ENCODE measurements at regions not wholly inside any gene's neighbourhood (a gene's known extent, or its start where the extent isn't known, plus 50 kb on each side); places are given as distances from the start of the nearest gene placed in this dataset.
"Not testable (repeated sequence)": the region's sequence is repeated elsewhere in the genome, so short reads cannot be mapped to it uniquely, and the experiment has no call there.

GRCh38 chr2:242089213-242089549 is 219.7 kb downstream of the RTP5 start:
- ATAC-seq; CTCF ChIA-PET; H3K27ac Mint-ChIP-seq; H3K9me3 Mint-ChIP-seq (ENCODE audit: insufficient read depth); POLR2A ChIA-PET; DNase-seq; H3K36me3 Mint-ChIP-seq (ENCODE audit: low read depth); H3K27me3 Mint-ChIP-seq (ENCODE audit: low read depth): not testable (repeated sequence)
- Mint-ChIP-seq H3K4me1 (ENCODE audit: low read depth) (peaks cover 18% of the 10 kb centered on the region), H3K4me3 (peak overlapping the region; percentile 78)

GRCh38 chr2:242097278-242097677 is 227.7 kb downstream of the RTP5 start:
- H3K4me1 Mint-ChIP-seq (ENCODE audit: low read depth); H3K4me3 Mint-ChIP-seq; H3K27ac Mint-ChIP-seq; ATAC-seq; DNase-seq; POLR2A ChIA-PET; H3K9me3 Mint-ChIP-seq (ENCODE audit: insufficient read depth); H3K27me3 Mint-ChIP-seq (ENCODE audit: low read depth); CTCF ChIA-PET; H3K36me3 Mint-ChIP-seq (ENCODE audit: low read depth): not testable (repeated sequence)

GRCh38 chr2:242098034-242098433 is 228.5 kb downstream of the RTP5 start:
- ChIA-PET CTCF (no interaction called here), POLR2A (no interaction called here)
- H3K9me3 Mint-ChIP-seq (ENCODE audit: insufficient read depth), result no peaks in the 10 kb centered on the region
- H3K36me3 Mint-ChIP-seq (ENCODE audit: low read depth), result peaks cover 5% of the 10 kb centered on the region
- no peak overlapping the region for H3K4me3 Mint-ChIP-seq
- H3K27me3 Mint-ChIP-seq (ENCODE audit: low read depth), result no peaks in the 10 kb centered on the region
- DNase-seq (no peak), ATAC-seq (no peak)
- H3K27ac Mint-ChIP-seq, result no peak overlapping the region
- H3K4me1 Mint-ChIP-seq (ENCODE audit: low read depth), result no peaks in the 10 kb centered on the region

GRCh38 chr2:242098445-242099128 is 229.1 kb downstream of the RTP5 start:
- ChIA-PET CTCF (no interaction called here), POLR2A (no interaction called here)
- no peak for ATAC-seq
- Mint-ChIP-seq H3K4me3 (no peak overlapping the region), H3K27ac (no peak overlapping the region), H3K27me3 (ENCODE audit: low read depth) (no peaks in the 10 kb centered on the region), H3K36me3 (ENCODE audit: low read depth) (peaks cover 5% of the 10 kb centered on the region), H3K4me1 (ENCODE audit: low read depth) (no peaks in the 10 kb centered on the region), H3K9me3 (ENCODE audit: insufficient read depth) (no peaks in the 10 kb centered on the region)
- no peak for DNase-seq

- H3K4me1 Mint-ChIP-seq (ENCODE audit: low read depth); H3K27me3 Mint-ChIP-seq (ENCODE audit: low read depth); H3K36me3 Mint-ChIP-seq (ENCODE audit: low read depth); CTCF ChIA-PET; ATAC-seq; H3K27ac Mint-ChIP-seq; DNase-seq; H3K9me3 Mint-ChIP-seq (ENCODE audit: insufficient read depth); POLR2A ChIA-PET; H3K4me3 Mint-ChIP-seq: not testable (repeated sequence)
These were observed 233.6 kb downstream of the RTP5 start for GRCh38 chr2:242103093-242103492.

GRCh38 chr2:242104202-242104956 is 234.8 kb downstream of the RTP5 start:
- POLR2A ChIA-PET; H3K4me1 Mint-ChIP-seq (ENCODE audit: low read depth); DNase-seq; H3K27ac Mint-ChIP-seq; H3K9me3 Mint-ChIP-seq (ENCODE audit: insufficient read depth); H3K4me3 Mint-ChIP-seq; ATAC-seq; H3K27me3 Mint-ChIP-seq (ENCODE audit: low read depth); H3K36me3 Mint-ChIP-seq (ENCODE audit: low read depth); CTCF ChIA-PET: not testable (repeated sequence)

GRCh38 chr2:242107065-242107464 is 237.5 kb downstream of the RTP5 start:
- not testable (repeated sequence) for ATAC-seq; H3K4me1 Mint-ChIP-seq (ENCODE audit: low read depth); H3K27ac Mint-ChIP-seq

GRCh38 chr2:242108797-242109500 is 239.4 kb downstream of the RTP5 start:
- H3K4me1 Mint-ChIP-seq (ENCODE audit: low read depth); CTCF ChIA-PET; DNase-seq; POLR2A ChIA-PET; ATAC-seq; H3K36me3 Mint-ChIP-seq (ENCODE audit: low read depth); H3K27me3 Mint-ChIP-seq (ENCODE audit: low read depth); H3K9me3 Mint-ChIP-seq (ENCODE audit: insufficient read depth); H3K4me3 Mint-ChIP-seq; H3K27ac Mint-ChIP-seq: not testable (repeated sequence)

More at GRCh38 chr2:242107065-242107464, 237.5 kb downstream of the RTP5 start:
- H3K36me3 Mint-ChIP-seq (ENCODE audit: low read depth); H3K27me3 Mint-ChIP-seq (ENCODE audit: low read depth); H3K9me3 Mint-ChIP-seq (ENCODE audit: insufficient read depth); POLR2A ChIA-PET; H3K4me3 Mint-ChIP-seq; CTCF ChIA-PET; DNase-seq: not testable (repeated sequence)

GRCh38 chr2:242109819-242110218 is 240.3 kb downstream of the RTP5 start:
- H3K27ac Mint-ChIP-seq; ATAC-seq; H3K4me1 Mint-ChIP-seq (ENCODE audit: low read depth); DNase-seq; H3K36me3 Mint-ChIP-seq (ENCODE audit: low read depth); POLR2A ChIA-PET; H3K9me3 Mint-ChIP-seq (ENCODE audit: insufficient read depth); CTCF ChIA-PET; H3K4me3 Mint-ChIP-seq; H3K27me3 Mint-ChIP-seq (ENCODE audit: low read depth): not testable (repeated sequence)

GRCh38 chr2:242111954-242112353 is 242.4 kb downstream of the RTP5 start:
- H3K4me1 Mint-ChIP-seq (ENCODE audit: low read depth); H3K4me3 Mint-ChIP-seq; ATAC-seq; H3K36me3 Mint-ChIP-seq (ENCODE audit: low read depth); DNase-seq; POLR2A ChIA-PET; CTCF ChIA-PET; H3K9me3 Mint-ChIP-seq (ENCODE audit: insufficient read depth); H3K27ac Mint-ChIP-seq; H3K27me3 Mint-ChIP-seq (ENCODE audit: low read depth): not testable (repeated sequence)

GRCh38 chr2:242113492-242113891 is 244.0 kb downstream of the RTP5 start:
- POLR2A ChIA-PET; CTCF ChIA-PET; H3K36me3 Mint-ChIP-seq (ENCODE audit: low read depth): not testable (repeated sequence)

GRCh38 chr2:242116676-242117075 is 247.1 kb downstream of the RTP5 start:
- H3K27me3 Mint-ChIP-seq (ENCODE audit: low read depth); H3K27ac Mint-ChIP-seq; H3K4me3 Mint-ChIP-seq; H3K4me1 Mint-ChIP-seq (ENCODE audit: low read depth); H3K9me3 Mint-ChIP-seq (ENCODE audit: insufficient read depth); ATAC-seq; CTCF ChIA-PET; POLR2A ChIA-PET; DNase-seq; H3K36me3 Mint-ChIP-seq (ENCODE audit: low read depth): not testable (repeated sequence)

More at GRCh38 chr2:242113492-242113891, 244.0 kb downstream of the RTP5 start:
- H3K9me3 Mint-ChIP-seq (ENCODE audit: insufficient read depth); H3K4me3 Mint-ChIP-seq; H3K27ac Mint-ChIP-seq; H3K4me1 Mint-ChIP-seq (ENCODE audit: low read depth); ATAC-seq; DNase-seq; H3K27me3 Mint-ChIP-seq (ENCODE audit: low read depth): not testable (repeated sequence)
